ENCODE measurements at regions not wholly inside any gene's neighbourhood (a gene's known extent, or its start where the extent isn't known, plus 50 kb on each side); places are given as distances from the start of the nearest gene placed in this dataset.
"Not testable (repeated sequence)": the region's sequence is repeated elsewhere in the genome, so short reads cannot be mapped to it uniquely, and the experiment has no call there.

DNA sequence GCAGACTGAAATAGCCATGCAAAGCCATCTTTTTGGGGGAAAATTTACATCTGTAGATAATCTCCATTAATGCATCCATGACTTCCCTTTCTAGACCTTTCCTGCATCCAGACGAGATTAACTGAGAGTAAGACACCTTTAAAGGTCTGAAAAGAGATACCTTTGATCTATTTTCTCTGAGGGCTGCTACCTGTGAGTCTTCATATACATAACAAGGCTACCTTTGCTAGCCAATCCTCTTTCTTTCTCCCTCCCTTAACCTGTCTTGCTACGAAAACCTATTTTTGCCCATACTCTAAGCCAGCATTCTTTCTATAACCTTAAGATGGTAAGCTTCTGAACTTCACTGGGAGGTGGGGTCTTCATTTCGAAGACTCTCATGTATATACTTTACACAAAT, 908.5 kb upstream of the FBXO33 start:
- Histone ChIP-seq H3K9me3 (replicated peaks) (no peaks in the 10 kb centered on the region), H3K36me3 (no peaks in the 10 kb centered on the region), H3K27me3 (replicated peaks) (no peaks in the 10 kb centered on the region), H3K4me1 (replicated peaks) (no peaks in the 10 kb centered on the region), H3K27ac (no peak overlapping the region), H3K4me3 (no peak overlapping the region)
- DNase-seq (ENCODE audit: low read depth in 1 of 2, low spot score in 2 of 2), result no peak

DNA sequence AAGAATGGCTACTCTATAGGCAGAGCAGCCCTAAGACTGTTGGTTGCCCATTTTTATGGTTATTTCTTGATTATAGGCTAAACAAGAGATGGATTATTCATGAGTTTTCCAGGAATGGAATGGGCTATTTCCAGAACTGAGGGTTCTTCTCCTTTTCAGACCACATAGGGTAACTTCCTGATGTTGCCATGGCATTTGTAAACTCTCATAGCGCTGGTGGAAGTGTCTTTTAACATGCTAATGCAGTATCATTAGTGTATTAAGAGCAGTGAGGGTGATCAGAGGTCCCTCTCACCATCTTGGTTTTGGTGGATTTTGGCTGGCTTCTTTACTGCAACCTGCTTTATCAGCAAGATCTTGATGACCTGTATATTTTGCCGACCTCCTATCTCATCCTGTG, 904.6 kb upstream of the FBXO33 start:
- DNase-seq (ENCODE audit: low read depth in 1 of 2, low spot score in 2 of 2), result no peak
- Histone ChIP-seq H3K27ac (no peak overlapping the region), H3K36me3 (no peaks in the 10 kb centered on the region), H3K4me3 (no peak overlapping the region), H3K27me3 (replicated peaks) (no peaks in the 10 kb centered on the region), H3K4me1 (replicated peaks) (no peaks in the 10 kb centered on the region), H3K9me3 (replicated peaks) (no peaks in the 10 kb centered on the region)

DNA sequence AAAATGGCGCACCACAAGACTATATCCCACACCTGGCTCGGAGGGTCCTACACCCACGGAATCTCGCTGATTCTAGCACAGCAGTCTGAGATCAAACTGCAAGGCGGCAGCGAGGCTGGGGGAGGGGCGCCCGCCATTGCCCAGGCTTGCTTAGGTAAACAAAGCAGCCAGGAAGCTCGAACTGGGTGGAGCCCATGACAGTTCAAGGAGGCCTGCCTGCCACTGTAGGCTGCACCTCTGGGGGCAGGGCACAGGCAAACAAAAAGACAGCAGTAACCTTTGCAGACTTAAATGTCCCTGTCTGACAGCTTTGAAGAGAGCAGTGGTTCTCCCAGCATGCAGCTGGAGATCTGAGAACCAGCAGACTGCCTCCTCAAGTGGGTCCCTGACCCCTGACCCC, 894.3 kb upstream of the FBXO33 start:
- not testable (repeated sequence) for H3K4me1 ChIP-seq (replicated peaks); H3K36me3 ChIP-seq; H3K9me3 ChIP-seq (replicated peaks); H3K27ac ChIP-seq; H3K4me3 ChIP-seq; H3K27me3 ChIP-seq (replicated peaks); DNase-seq (ENCODE audit: low read depth in 1 of 2, low spot score in 2 of 2)

GRCh38 chr14:40318211-40318719, 886.0 kb upstream of the FBXO33 start:
- DNase-seq (ENCODE audit: low read depth in 1 of 2, low spot score in 2 of 2), result no peak
- Histone ChIP-seq H3K27ac (no peak overlapping the region), H3K27me3 (replicated peaks) (no peaks in the 10 kb centered on the region), H3K4me3 (no peak overlapping the region), H3K4me1 (replicated peaks) (no peaks in the 10 kb centered on the region), H3K36me3 (no peaks in the 10 kb centered on the region), H3K9me3 (replicated peaks) (no peaks in the 10 kb centered on the region)

DNA sequence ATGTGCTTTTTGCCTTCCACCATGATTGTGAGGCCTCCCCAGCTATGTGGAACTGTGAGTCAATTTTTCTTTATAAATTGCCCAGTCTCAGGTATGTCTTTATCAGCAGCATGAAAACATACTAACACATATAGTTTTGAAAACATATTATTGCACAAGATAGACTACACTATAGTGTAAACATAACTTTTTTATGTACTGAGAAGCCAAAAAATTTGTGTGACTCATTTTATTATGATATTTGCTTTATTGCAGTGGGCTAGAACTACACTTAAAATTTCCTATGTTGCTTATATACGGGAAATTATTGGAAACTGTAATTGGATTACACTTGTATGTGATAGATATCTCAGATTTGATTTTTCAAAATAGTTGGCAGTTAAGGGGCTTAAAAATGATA, 885.5 kb upstream of the FBXO33 start:
- Histone ChIP-seq H3K27me3 (replicated peaks) (no peaks in the 10 kb centered on the region), H3K27ac (no peak overlapping the region), H3K36me3 (no peaks in the 10 kb centered on the region), H3K4me1 (replicated peaks) (no peaks in the 10 kb centered on the region), H3K4me3 (no peak overlapping the region), H3K9me3 (replicated peaks) (no peaks in the 10 kb centered on the region)
- DNase-seq (ENCODE audit: low read depth in 1 of 2, low spot score in 2 of 2), result no peak

DNA sequence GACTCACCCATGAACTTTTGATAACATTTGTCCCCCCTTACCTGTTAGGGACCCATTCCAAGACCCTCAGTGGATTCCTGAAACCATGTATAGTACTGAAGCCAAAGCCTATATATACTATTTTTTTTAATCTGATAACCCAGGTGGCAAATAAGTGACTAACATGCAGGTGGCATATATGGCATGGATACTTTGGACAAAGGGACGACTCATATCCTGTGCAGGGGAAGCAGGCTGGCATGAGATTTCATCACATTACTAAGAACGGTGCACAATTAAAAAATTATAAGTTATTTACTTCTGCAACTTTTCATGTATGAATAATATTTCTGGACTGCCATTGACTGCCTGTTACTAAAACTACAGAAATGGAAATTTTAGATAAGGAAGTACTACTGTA, 880.1 kb upstream of the FBXO33 start:
- H3K4me3 ChIP-seq, result no peak overlapping the region
- DNase-seq (ENCODE audit: low read depth in 1 of 2, low spot score in 2 of 2), result no peak
- no peaks in the 10 kb centered on the region for H3K36me3 ChIP-seq
- no peak overlapping the region for H3K27ac ChIP-seq
- no peaks in the 10 kb centered on the region for H3K9me3 ChIP-seq (replicated peaks)
- H3K4me1 ChIP-seq (replicated peaks), result no peaks in the 10 kb centered on the region
- H3K27me3 ChIP-seq (replicated peaks), result no peaks in the 10 kb centered on the region

GRCh38 chr14:40309124-40309523, 876.9 kb upstream of the FBXO33 start:
- H3K27me3 ChIP-seq (replicated peaks), result no peaks in the 10 kb centered on the region
- no peaks in the 10 kb centered on the region for H3K4me1 ChIP-seq (replicated peaks)
- no peak overlapping the region for H3K4me3 ChIP-seq
- H3K36me3 ChIP-seq, result no peaks in the 10 kb centered on the region
- H3K9me3 ChIP-seq (replicated peaks), result no peaks in the 10 kb centered on the region
- no peak for DNase-seq (ENCODE audit: low read depth in 1 of 2, low spot score in 2 of 2)
- no peak overlapping the region for H3K27ac ChIP-seq

- Histone ChIP-seq H3K27me3 (replicated peaks) (no peaks in the 10 kb centered on the region), H3K9me3 (replicated peaks) (no peaks in the 10 kb centered on the region), H3K27ac (no peak overlapping the region), H3K4me1 (replicated peaks) (no peaks in the 10 kb centered on the region), H3K36me3 (no peaks in the 10 kb centered on the region), H3K4me3 (no peak overlapping the region)
- no peak for DNase-seq (ENCODE audit: low read depth in 1 of 2, low spot score in 2 of 2)
Measured at GRCh38 chr14:40308240-40308639, 876.0 kb upstream of the FBXO33 start.

GRCh38 chr14:40296821-40297220, 864.6 kb upstream of the FBXO33 start:
- no peak for DNase-seq (ENCODE audit: low read depth in 1 of 2, low spot score in 2 of 2)
- Histone ChIP-seq H3K27me3 (replicated peaks) (no peaks in the 10 kb centered on the region), H3K36me3 (no peaks in the 10 kb centered on the region), H3K27ac (no peak overlapping the region), H3K4me1 (replicated peaks) (no peaks in the 10 kb centered on the region), H3K4me3 (no peak overlapping the region), H3K9me3 (replicated peaks) (no peaks in the 10 kb centered on the region)

GRCh38 chr14:40292664-40293063, 860.4 kb upstream of the FBXO33 start:
- H3K9me3 ChIP-seq (replicated peaks), result no peaks in the 10 kb centered on the region
- no peaks in the 10 kb centered on the region for H3K4me1 ChIP-seq (replicated peaks)
- no peaks in the 10 kb centered on the region for H3K36me3 ChIP-seq
- no peaks in the 10 kb centered on the region for H3K27me3 ChIP-seq (replicated peaks)
- no peak overlapping the region for H3K27ac ChIP-seq
- H3K4me3 ChIP-seq, result no peak overlapping the region
- no peak for DNase-seq (ENCODE audit: low read depth in 1 of 2, low spot score in 2 of 2)

DNA sequence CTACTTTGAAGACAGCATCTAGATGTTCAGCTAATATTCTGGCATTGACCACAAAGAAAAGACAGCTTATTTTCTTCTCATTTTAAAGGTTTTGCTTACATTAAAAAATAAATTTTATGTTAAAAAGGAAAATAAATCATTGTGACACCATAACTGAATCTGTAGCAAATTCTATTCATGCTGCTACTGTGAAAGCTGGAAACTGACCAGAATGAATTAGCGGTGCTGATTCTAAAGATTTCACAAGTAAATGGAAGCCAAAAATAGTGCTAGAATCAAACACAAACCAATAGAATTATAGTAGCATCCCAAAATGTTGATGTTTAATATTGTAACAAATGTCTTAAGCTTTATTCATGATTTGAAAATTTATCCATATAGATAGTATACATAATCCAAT, 850.0 kb upstream of the FBXO33 start:
- Histone ChIP-seq H3K36me3 (no peaks in the 10 kb centered on the region), H3K27me3 (replicated peaks) (no peaks in the 10 kb centered on the region), H3K27ac (no peak overlapping the region), H3K9me3 (replicated peaks) (no peaks in the 10 kb centered on the region), H3K4me1 (replicated peaks) (no peaks in the 10 kb centered on the region), H3K4me3 (no peak overlapping the region)
- no peak for DNase-seq (ENCODE audit: low read depth in 1 of 2, low spot score in 2 of 2)

GRCh38 chr14:40280652-40281051, 848.4 kb upstream of the FBXO33 start:
- H3K27me3 ChIP-seq (replicated peaks), result no peaks in the 10 kb centered on the region
- H3K36me3 ChIP-seq, result no peaks in the 10 kb centered on the region
- no peak for DNase-seq (ENCODE audit: low read depth in 1 of 2, low spot score in 2 of 2)
- H3K27ac ChIP-seq, result no peak overlapping the region
- no peak overlapping the region for H3K4me3 ChIP-seq
- no peaks in the 10 kb centered on the region for H3K9me3 ChIP-seq (replicated peaks)
- H3K4me1 ChIP-seq (replicated peaks), result no peaks in the 10 kb centered on the region

DNA sequence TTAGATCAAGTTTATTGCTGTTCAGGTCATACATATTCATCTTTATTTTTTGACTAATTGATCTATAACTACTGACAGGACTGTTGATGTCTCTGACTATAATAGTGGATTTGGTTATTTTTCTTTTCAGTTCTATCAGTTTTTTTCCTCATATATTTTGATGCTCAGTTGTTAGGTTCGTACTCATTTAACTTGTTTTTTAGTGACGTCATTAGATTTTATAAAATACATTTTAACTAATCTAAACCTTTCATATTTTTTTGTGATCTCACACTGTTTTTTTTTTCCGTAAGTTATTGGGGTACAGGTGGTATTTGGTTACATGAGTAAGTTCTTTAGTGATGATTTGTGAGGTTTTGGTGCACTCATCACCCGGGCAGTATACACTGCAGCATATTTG, 841.2 kb upstream of the FBXO33 start:
- no peak overlapping the region for H3K4me3 ChIP-seq
- no peaks in the 10 kb centered on the region for H3K4me1 ChIP-seq (replicated peaks)
- H3K9me3 ChIP-seq (replicated peaks), result no peaks in the 10 kb centered on the region
- no peak overlapping the region for H3K27ac ChIP-seq
- no peaks in the 10 kb centered on the region for H3K27me3 ChIP-seq (replicated peaks)
- DNase-seq (ENCODE audit: low read depth in 1 of 2, low spot score in 2 of 2), result no peak
- no peaks in the 10 kb centered on the region for H3K36me3 ChIP-seq

GRCh38 chr14:40271480-40271879, 839.2 kb upstream of the FBXO33 start:
- H3K9me3 ChIP-seq (replicated peaks), result no peaks in the 10 kb centered on the region
- DNase-seq (ENCODE audit: low read depth in 1 of 2, low spot score in 2 of 2), result no peak
- no peaks in the 10 kb centered on the region for H3K27me3 ChIP-seq (replicated peaks)
- H3K27ac ChIP-seq, result no peak overlapping the region
- no peak overlapping the region for H3K4me3 ChIP-seq
- no peaks in the 10 kb centered on the region for H3K4me1 ChIP-seq (replicated peaks)
- H3K36me3 ChIP-seq, result no peaks in the 10 kb centered on the region

DNA sequence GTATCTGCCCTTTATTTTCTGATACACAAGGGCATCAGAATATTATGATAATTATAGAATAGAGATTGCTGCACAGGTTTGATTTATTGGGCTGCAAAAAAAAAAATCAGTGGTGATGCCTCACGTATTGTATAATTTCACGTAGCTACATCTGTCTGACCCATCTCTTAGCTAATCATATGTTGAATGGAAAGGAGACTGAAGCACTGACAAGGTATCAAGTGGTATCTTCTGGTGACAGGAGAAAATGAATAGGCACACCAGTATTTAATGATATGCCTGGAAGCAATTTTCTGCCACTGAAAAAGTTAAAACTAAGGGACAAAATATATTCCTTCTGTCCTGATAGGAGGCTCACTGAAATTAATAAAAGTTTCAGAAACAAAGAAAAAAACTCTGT, 837.2 kb upstream of the FBXO33 start:
- H3K4me3 ChIP-seq, result no peak overlapping the region
- DNase-seq (ENCODE audit: low read depth in 1 of 2, low spot score in 2 of 2), result no peak

More for the DNA sequence above, 837.2 kb upstream of the FBXO33 start:
- no peaks in the 10 kb centered on the region for H3K27me3 ChIP-seq (replicated peaks)
- H3K9me3 ChIP-seq (replicated peaks), result no peaks in the 10 kb centered on the region
- H3K27ac ChIP-seq, result no peak overlapping the region
- H3K4me1 ChIP-seq (replicated peaks), result no peaks in the 10 kb centered on the region
- no peaks in the 10 kb centered on the region for H3K36me3 ChIP-seq
